ENCODE measurements at regions not wholly inside any gene's neighbourhood (a gene's known extent, or its start where the extent isn't known, plus 50 kb on each side); places are given as distances from the start of the nearest gene placed in this dataset.

DNA sequence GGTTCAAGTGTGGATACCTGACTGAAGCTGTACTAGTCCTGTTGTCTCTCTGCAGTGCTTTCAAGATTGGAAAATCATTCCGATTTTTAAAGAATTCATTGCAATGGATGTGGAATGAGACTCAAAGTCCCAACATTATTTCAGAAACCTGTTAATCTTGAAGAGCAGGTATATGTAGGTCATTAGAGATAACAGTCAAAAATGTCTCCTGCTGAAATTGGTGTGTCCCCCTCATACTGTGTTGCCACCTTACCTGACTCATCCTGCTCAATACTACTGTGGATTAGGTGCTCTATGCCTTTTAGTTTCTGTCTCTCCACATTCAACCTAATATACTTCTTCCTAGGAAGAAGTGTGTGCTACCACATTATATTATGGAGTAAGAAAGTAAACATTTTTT, 91.1 kb upstream of the NR3C1 start:
- TF ChIP-seq, protein P1, sequence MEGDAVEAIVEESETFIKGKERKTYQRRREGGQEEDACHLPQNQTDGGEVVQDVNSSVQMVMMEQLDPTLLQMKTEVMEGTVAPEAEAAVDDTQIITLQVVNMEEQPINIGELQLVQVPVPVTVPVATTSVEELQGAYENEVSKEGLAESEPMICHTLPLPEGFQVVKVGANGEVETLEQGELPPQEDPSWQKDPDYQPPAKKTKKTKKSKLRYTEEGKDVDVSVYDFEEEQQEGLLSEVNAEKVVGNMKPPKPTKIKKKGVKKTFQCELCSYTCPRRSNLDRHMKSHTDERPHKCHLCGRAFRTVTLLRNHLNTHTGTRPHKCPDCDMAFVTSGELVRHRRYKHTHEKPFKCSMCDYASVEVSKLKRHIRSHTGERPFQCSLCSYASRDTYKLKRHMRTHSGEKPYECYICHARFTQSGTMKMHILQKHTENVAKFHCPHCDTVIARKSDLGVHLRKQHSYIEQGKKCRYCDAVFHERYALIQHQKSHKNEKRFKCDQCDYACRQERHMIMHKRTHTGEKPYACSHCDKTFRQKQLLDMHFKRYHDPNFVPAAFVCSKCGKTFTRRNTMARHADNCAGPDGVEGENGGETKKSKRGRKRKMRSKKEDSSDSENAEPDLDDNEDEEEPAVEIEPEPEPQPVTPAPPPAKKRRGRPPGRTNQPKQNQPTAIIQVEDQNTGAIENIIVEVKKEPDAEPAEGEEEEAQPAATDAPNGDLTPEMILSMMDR (IDR thresholded peaks at IDR 0.05), result no peak
- TF ChIP-seq POLR2A (IDR thresholded peaks at IDR 0.05) (no peak), POLR2AphosphoS5 (IDR thresholded peaks at IDR 0.05; ENCODE audit: insufficient read depth in 1 of 2, low read depth in 1 of 2) (no peak)
